GM20000 (cell line): ENCODE measurements at regions not wholly inside any gene's neighbourhood (a gene's known extent, or its start where the extent isn't known, plus 50 kb on each side); places are given as distances from the start of the nearest gene placed in this dataset.

Experiments used
- DNase-seq: peaks from one replicate; pipeline ENCODE4 v3.0.0; 2012; ENCODE audit warnings: low spot score
- TF ChIP-seq, protein P1 (sequence below): IDR thresholded peaks from 2 replicates; pipeline ENCODE4 v1.5.1; 2012; ENCODE audit warnings: mild to moderate bottlenecking, control low read depth; ENCODE audit errors: extremely low read depth, missing control alignments

GRCh38 chr14:98961191-98961590 lies 310.8 kb downstream of the BCL11B start:
- DNase-seq: no peak
- TF ChIP-seq, protein P1, sequence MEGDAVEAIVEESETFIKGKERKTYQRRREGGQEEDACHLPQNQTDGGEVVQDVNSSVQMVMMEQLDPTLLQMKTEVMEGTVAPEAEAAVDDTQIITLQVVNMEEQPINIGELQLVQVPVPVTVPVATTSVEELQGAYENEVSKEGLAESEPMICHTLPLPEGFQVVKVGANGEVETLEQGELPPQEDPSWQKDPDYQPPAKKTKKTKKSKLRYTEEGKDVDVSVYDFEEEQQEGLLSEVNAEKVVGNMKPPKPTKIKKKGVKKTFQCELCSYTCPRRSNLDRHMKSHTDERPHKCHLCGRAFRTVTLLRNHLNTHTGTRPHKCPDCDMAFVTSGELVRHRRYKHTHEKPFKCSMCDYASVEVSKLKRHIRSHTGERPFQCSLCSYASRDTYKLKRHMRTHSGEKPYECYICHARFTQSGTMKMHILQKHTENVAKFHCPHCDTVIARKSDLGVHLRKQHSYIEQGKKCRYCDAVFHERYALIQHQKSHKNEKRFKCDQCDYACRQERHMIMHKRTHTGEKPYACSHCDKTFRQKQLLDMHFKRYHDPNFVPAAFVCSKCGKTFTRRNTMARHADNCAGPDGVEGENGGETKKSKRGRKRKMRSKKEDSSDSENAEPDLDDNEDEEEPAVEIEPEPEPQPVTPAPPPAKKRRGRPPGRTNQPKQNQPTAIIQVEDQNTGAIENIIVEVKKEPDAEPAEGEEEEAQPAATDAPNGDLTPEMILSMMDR: no peak

DNA sequence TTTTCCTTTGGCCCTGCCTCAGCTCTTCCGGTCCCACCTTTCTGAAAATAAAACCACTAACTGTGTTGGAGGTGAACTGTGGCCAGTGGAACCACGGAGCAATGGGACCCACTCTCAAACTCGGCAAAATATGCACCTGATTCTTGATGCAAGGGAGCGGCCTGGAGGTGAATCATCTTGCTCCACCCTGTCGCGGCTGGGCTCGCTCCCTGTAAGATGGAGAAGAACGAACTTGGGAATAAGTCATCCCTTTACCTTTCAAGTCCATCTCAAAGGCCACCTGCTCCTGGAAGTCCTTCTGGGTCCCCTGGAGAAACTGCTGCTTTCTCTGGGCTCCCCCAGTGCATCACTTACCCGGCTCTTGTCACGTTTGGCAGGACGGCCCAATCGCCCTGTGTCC lies 309.9 kb downstream of the BCL11B start:
- TF ChIP-seq, protein P1: no peak
- DNase-seq: no peak

GRCh38 chr14:98963610-98964009 lies 308.4 kb downstream of the BCL11B start:
- TF ChIP-seq, protein P1: no peak
- no peak for DNase-seq

DNA sequence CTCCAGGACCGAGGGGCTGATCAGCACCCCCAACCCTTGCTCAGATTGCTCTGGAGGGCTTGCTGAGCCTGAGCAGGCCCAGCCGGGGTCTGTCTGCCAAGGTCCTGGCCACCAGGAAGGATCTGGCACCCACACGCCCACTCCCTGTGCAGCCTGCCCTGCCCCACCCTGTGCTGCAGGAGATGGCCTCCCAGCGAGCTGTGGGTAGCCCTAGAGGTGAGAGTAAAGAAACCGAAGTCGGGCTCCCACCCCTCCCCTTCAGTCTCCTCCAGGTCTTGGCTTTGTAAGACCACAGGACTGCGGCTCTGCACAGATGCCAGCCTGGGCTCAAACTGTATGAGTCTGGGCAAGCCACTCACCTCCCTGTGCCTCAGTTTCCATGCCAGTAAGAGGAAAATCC lies 307.8 kb downstream of the BCL11B start:
- TF ChIP-seq, protein P1: no peak
- DNase-seq: no peak

DNA sequence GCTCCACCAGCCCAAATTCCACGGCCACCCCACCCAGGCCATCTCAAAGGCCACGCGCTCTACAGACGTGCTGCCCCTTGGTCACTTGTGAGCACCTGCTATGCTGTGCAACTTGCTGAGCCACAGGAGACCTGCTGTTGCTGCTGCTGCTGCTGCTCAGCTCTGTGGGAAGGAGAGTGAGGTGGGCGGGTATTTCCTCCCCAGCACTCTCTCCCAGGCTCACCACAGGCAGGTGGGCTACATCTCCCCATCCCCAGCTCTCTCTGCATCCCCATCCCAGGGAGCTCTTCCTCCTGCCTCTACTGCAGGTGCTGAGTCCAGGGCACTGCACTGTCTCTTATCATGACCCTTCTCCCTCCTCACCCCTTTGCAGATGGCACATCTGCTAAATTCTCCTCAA lies 306.9 kb downstream of the BCL11B start:
- no peak for DNase-seq
- TF ChIP-seq, protein P1: no peak

DNA sequence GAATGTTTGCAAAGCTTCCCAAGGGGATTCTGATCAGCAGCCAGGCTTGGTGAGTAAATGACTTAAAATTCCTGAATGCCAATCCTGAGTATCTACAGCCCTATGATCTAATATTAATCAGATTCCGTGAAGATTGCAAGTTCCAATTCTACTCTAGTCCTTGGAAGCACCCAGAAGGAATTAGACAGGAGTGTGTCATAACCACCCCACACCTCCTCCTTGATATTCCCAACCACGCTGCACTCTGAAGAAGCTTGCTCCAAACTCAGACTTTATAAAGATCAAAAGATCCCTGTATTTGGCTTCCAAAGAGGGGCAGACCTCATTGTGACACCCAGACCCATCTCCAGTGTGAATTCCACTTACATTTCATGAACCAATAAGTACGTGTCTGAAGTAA lies 306.0 kb downstream of the BCL11B start:
- DNase-seq: no peak
- TF ChIP-seq, protein P1: no peak

DNA sequence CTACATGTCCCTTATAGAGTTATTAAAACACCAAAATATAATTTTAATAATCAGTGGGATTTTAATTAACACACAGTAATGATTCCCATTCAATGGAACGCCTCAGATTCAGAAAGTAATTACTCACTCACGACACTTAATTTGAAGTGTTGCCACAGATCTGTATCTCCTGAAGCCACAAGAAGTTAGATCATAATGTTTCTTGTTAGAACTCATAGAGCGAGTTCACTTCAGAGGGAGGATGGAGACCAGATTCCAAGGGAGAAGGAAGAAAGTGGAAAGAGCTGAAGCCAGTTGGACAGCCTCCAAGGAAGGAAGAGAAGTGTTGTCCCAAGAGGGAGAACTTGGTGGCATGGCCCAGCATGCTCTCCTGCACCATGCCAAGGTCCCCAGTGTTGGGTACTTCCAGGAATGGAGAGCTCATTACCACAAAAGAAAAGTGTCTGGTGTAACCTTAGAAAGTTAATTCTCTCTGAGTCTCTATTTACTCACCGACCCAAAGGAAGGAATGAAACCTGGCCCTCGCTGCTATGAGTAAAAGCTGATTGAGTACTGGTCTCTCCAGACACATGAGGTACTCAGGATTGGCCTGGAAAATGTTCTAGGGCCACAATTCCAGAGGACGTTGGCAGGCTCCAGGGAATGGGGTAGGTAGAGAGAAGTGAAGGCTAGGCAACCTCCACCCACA lies 305.4 kb downstream of the BCL11B start:
- TF ChIP-seq, protein P1: no peak

More for the DNA sequence above, 305.4 kb downstream of the BCL11B start:
- no peak for DNase-seq
